ENCODE measurements at regions not wholly inside any gene's neighbourhood (a gene's known extent, or its start where the extent isn't known, plus 50 kb on each side); places are given as distances from the start of the nearest gene placed in this dataset.

GRCh38 chr11:14588681-14589080, 54.9 kb upstream of the PDE3B start:
- no TSS peak for BruUV-seq (replicated peaks)
- Histone ChIP-seq H3K79me2 (ENCODE audit: insufficient read depth, low read length) (no peaks in the 10 kb centered on the region), H4K20me1 (ENCODE audit: insufficient read depth) (no peaks in the 10 kb centered on the region), H3K4me2 (ENCODE audit: low read length) (no peak overlapping the region), H3K27me3 (ENCODE audit: insufficient read depth, low read length) (no peaks in the 10 kb centered on the region), H2AFZ (ENCODE audit: low read depth, low read length, poor library complexity, severe bottlenecking) (no peak overlapping the region), H3K9me2 (ENCODE audit: insufficient read depth) (no peaks in the 10 kb centered on the region), H3K36me3 (ENCODE audit: control insufficient read depth in 1 of 2, insufficient read depth in 2 of 2, low read length in 2 of 2) (no peaks in the 10 kb centered on the region), H3K4me1 (ENCODE audit: control insufficient read depth in 1 of 2, insufficient read depth in 2 of 2, low read length in 2 of 2) (peaks cover 0 to 4% of the 10 kb centered on the region in 2 experiments; a peak in 1 of 4 replicates), H3K9ac (ENCODE audit: low read length) (no peak overlapping the region), H3K4me3 (replicated peaks in 1 of 2; ENCODE audit: low read depth in 1 of 2, low read length in 2 of 2) (no peak overlapping the region), H3K27ac (ENCODE audit: low read depth, low read length) (no peak overlapping the region), H3K9me3 (ENCODE audit: control insufficient read depth in 1 of 2, insufficient read depth in 1 of 2, low read depth in 1 of 2, low read length in 2 of 2) (no peaks in the 10 kb centered on the region)
- no peak for TF ChIP-seq REST (IDR thresholded peaks at IDR 0.05; ENCODE audit: low read depth)
- ChIA-PET POLR2A (no interaction called here), CTCF (no interaction called here), RAD21 (ENCODE audit: low non-redundant PET in 1 of 2, low total read pairs in 2 of 2, uncharacterized antibody in 2 of 2, unreplicated experiment in 2 of 2) (no interaction called here)
- intact Hi-C loops (cut with micrococcal nuclease) = no loop called here
- ATAC-seq (no peak), DNase-seq (ENCODE audit: low read depth, low spot score) (no peak)

GRCh38 chr11:14589421-14589820, 54.2 kb upstream of the PDE3B start:
- H3K9ac ChIP-seq (ENCODE audit: low read length) = no peak overlapping the region
- H3K79me2 ChIP-seq (ENCODE audit: insufficient read depth, low read length) = no peaks in the 10 kb centered on the region
- H3K4me3 ChIP-seq (replicated peaks in 1 of 2; ENCODE audit: low read depth in 1 of 2, low read length in 2 of 2) = no peak overlapping the region
- H2AFZ ChIP-seq (ENCODE audit: low read depth, low read length, poor library complexity, severe bottlenecking) = no peak overlapping the region
- no peaks in the 10 kb centered on the region for H3K9me3 ChIP-seq (ENCODE audit: control insufficient read depth in 1 of 2, insufficient read depth in 1 of 2, low read depth in 1 of 2, low read length in 2 of 2)
- POLR2A ChIA-PET = no interaction called here
- H3K36me3 ChIP-seq (ENCODE audit: control insufficient read depth in 1 of 2, insufficient read depth in 2 of 2, low read length in 2 of 2) = no peaks in the 10 kb centered on the region
- CTCF ChIA-PET = no interaction called here
- no peaks in the 10 kb centered on the region for H4K20me1 ChIP-seq (ENCODE audit: insufficient read depth)
- no peaks in the 10 kb centered on the region for H3K9me2 ChIP-seq (ENCODE audit: insufficient read depth)
- ATAC-seq (no peak), DNase-seq (ENCODE audit: low read depth, low spot score) (no peak)
- H3K4me2 ChIP-seq (ENCODE audit: low read length) = no peak overlapping the region
- no TSS peak for BruUV-seq (replicated peaks)
- RAD21 ChIA-PET (ENCODE audit: low non-redundant PET in 1 of 2, low total read pairs in 2 of 2, uncharacterized antibody in 2 of 2, unreplicated experiment in 2 of 2) = no interaction called here
- H3K27me3 ChIP-seq (ENCODE audit: insufficient read depth, low read length) = no peaks in the 10 kb centered on the region
- no peak overlapping the region for H3K27ac ChIP-seq (ENCODE audit: low read depth, low read length)
- H3K4me1 ChIP-seq (ENCODE audit: control insufficient read depth in 1 of 2, insufficient read depth in 2 of 2, low read length in 2 of 2) = peaks cover 0 to 4% of the 10 kb centered on the region in 2 experiments; a peak in 1 of 4 replicates
- intact Hi-C loops (cut with micrococcal nuclease) = no loop called here
- TF ChIP-seq TCF7L2 (IDR thresholded peaks at IDR 0.05; ENCODE audit: borderline replicate concordance, extremely low read depth, insufficient read depth, insufficient read length) (no peak), EZH2phosphoT487 (IDR thresholded peaks at IDR 0.05; ENCODE audit: borderline replicate concordance) (no peak), EZH2 (IDR thresholded peaks at IDR 0.05) (no peak), MAX (IDR thresholded peaks at IDR 0.05) (no peak), YY1 (IDR thresholded peaks at IDR 0.05; ENCODE audit: extremely low read depth, insufficient replicate concordance, low read depth, low read length) (no peak), CTCF (IDR thresholded peaks at IDR 0.05 in 2 of 3, conservative IDR thresholded peaks at IDR 0.05 in 1 of 3; ENCODE audit: borderline replicate concordance in 1 of 3, insufficient read depth in 1 of 3, low read depth in 2 of 3, low read length in 2 of 3) (no peak), ZFX (IDR thresholded peaks at IDR 0.05) (no peak), CEBPB (IDR thresholded peaks at IDR 0.05; ENCODE audit: low read depth) (no peak), ELF1 (IDR thresholded peaks at IDR 0.05; ENCODE audit: borderline replicate concordance, low read depth) (no peak), CBX3 (IDR thresholded peaks at IDR 0.05; ENCODE audit: low read depth) (no peak), RAD21 (IDR thresholded peaks at IDR 0.05; ENCODE audit: low read depth) (no peak), POLR2A (IDR thresholded peaks at IDR 0.05; ENCODE audit: borderline replicate concordance, extremely low read depth, insufficient read depth, insufficient read length) (no peak), SRF (IDR thresholded peaks at IDR 0.05; ENCODE audit: low read depth) (no peak)

Data from HCT116 (cell line).